ENCODE measurements at regions not wholly inside any gene's neighbourhood (a gene's known extent, or its start where the extent isn't known, plus 50 kb on each side); places are given as distances from the start of the nearest gene placed in this dataset.

DNA sequence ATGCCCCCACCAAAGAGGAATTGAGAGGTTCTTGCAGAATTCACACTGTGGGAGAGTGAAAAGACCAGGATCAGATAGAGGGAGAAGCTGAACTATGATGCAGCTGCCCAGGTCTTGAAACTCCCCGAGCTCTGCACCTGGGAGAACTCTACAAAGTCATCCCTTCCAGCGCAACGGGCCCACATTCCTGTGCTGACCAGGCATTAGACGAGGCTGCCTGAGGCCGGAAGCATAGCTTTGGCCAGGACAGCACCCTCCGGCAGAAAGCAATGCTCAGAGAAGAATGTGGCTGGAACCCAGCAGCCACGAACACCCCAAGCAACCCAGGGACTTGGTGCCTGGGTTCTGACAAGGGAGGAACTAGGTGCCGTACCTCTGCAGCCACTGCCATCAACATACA, 281.5 kb upstream of the CDH4 start:
- no peaks in the 10 kb centered on the region for H3K36me3 ChIP-seq (ENCODE audit: control insufficient read depth in 2 of 3, insufficient read depth in 3 of 3, low read length in 3 of 3)
- no peak overlapping the region for H3K27ac ChIP-seq (ENCODE audit: low read depth in 2 of 2, low read length in 2 of 2)
- intact Hi-C loops (cut with DNase I): no loop called here
- no peaks in the 10 kb centered on the region for H3K9me3 ChIP-seq (ENCODE audit: control insufficient read depth in 2 of 3, insufficient read depth in 1 of 3, low read length in 3 of 3)
- DNase-seq: no peak
- no peaks in the 10 kb centered on the region for H3K4me1 ChIP-seq (ENCODE audit: control insufficient read depth in 2 of 3, insufficient read depth in 2 of 3, low read depth in 1 of 3, low read length in 3 of 3)
- no peak for FAIRE-seq
- no peak overlapping the region for H3K9ac ChIP-seq (ENCODE audit: low read length in 3 of 3)
- TF ChIP-seq, protein P1, sequence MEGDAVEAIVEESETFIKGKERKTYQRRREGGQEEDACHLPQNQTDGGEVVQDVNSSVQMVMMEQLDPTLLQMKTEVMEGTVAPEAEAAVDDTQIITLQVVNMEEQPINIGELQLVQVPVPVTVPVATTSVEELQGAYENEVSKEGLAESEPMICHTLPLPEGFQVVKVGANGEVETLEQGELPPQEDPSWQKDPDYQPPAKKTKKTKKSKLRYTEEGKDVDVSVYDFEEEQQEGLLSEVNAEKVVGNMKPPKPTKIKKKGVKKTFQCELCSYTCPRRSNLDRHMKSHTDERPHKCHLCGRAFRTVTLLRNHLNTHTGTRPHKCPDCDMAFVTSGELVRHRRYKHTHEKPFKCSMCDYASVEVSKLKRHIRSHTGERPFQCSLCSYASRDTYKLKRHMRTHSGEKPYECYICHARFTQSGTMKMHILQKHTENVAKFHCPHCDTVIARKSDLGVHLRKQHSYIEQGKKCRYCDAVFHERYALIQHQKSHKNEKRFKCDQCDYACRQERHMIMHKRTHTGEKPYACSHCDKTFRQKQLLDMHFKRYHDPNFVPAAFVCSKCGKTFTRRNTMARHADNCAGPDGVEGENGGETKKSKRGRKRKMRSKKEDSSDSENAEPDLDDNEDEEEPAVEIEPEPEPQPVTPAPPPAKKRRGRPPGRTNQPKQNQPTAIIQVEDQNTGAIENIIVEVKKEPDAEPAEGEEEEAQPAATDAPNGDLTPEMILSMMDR (IDR thresholded peaks at IDR 0.05; ENCODE audit: borderline replicate concordance, extremely low read depth, insufficient read depth): no peak
- H3K4me3 ChIP-seq (ENCODE audit: low read length in 3 of 3): no peak overlapping the region
- no peaks in the 10 kb centered on the region for H3K27me3 ChIP-seq (ENCODE audit: control insufficient read depth, insufficient read depth, low read length)

DNA sequence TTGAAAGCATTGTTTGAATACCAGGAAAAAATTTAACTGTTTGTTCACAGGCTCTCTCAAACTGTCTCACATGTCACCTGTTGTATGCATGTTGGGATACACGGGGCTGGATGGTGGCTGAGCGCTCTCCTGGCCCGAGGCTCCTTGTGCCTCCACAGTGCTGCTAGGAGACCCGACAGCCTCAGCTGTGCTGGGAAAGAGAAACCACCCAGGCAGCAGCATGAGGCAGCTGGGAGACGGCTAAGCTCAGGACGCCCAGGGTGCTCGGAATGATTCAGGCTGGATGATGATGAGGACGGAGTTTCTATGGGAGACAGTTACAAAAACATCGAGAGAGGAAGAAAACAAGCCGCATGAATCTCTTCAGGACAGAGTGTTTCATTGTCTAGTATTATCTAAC, 278.0 kb upstream of the CDH4 start:
- H3K36me3 ChIP-seq (ENCODE audit: control insufficient read depth in 2 of 3, insufficient read depth in 3 of 3, low read length in 3 of 3): no peaks in the 10 kb centered on the region
- no peak overlapping the region for H3K9ac ChIP-seq (ENCODE audit: low read length in 3 of 3)
- DNase-seq: no peak
- FAIRE-seq: no peak
- H3K27me3 ChIP-seq (ENCODE audit: control insufficient read depth, insufficient read depth, low read length): no peaks in the 10 kb centered on the region
- TF ChIP-seq, protein P1 (IDR thresholded peaks at IDR 0.05; ENCODE audit: borderline replicate concordance, extremely low read depth, insufficient read depth): no peak
- no peak overlapping the region for H3K4me3 ChIP-seq (ENCODE audit: low read length in 3 of 3)
- H3K9me3 ChIP-seq (ENCODE audit: control insufficient read depth in 2 of 3, insufficient read depth in 1 of 3, low read length in 3 of 3): no peaks in the 10 kb centered on the region
- no peaks in the 10 kb centered on the region for H3K4me1 ChIP-seq (ENCODE audit: control insufficient read depth in 2 of 3, insufficient read depth in 2 of 3, low read depth in 1 of 3, low read length in 3 of 3)
- intact Hi-C loops (cut with DNase I): no loop called here
- H3K27ac ChIP-seq (ENCODE audit: low read depth in 2 of 2, low read length in 2 of 2): no peak overlapping the region

DNA sequence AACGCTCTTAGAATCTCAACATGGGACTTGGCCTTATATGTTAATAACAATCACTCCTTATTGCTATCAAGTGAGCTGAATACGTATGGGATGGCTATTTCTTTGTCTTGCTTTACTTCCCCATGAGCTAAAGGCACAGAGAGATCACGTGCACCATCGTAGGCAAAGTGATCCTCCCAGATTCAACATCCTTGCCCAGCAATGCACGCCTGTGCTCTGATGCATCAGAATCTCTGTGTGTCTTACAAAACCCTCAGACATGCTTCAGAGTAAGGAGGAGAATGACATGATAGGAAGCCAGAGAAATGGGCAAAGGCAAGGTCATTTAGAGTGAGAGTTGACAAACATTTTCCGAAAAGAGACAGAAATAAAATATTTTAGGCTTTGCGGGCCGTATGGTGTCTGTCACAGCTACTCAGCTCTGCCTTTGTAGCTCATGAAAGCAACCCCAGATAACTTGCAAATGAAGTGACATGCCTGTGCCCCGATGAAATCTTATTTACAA, 277.6 kb upstream of the CDH4 start:
- Histone ChIP-seq H3K9ac (ENCODE audit: low read length in 3 of 3) (no peak overlapping the region), H3K4me3 (ENCODE audit: low read length in 3 of 3) (no peak overlapping the region), H3K36me3 (ENCODE audit: control insufficient read depth in 2 of 3, insufficient read depth in 3 of 3, low read length in 3 of 3) (no peaks in the 10 kb centered on the region), H3K27me3 (ENCODE audit: control insufficient read depth, insufficient read depth, low read length) (no peaks in the 10 kb centered on the region), H3K27ac (ENCODE audit: low read depth in 2 of 2, low read length in 2 of 2) (no peak overlapping the region), H3K4me1 (ENCODE audit: control insufficient read depth in 2 of 3, insufficient read depth in 2 of 3, low read depth in 1 of 3, low read length in 3 of 3) (no peaks in the 10 kb centered on the region), H3K9me3 (ENCODE audit: control insufficient read depth in 2 of 3, insufficient read depth in 1 of 3, low read length in 3 of 3) (peaks cover 0 to 1% (median 0%) of the 10 kb centered on the region in 3 donors)
- DNase-seq: no peak
- TF ChIP-seq, protein P1 (IDR thresholded peaks at IDR 0.05; ENCODE audit: borderline replicate concordance, extremely low read depth, insufficient read depth): no peak
- intact Hi-C loops (cut with DNase I): no loop called here
- no peak for FAIRE-seq

DNA sequence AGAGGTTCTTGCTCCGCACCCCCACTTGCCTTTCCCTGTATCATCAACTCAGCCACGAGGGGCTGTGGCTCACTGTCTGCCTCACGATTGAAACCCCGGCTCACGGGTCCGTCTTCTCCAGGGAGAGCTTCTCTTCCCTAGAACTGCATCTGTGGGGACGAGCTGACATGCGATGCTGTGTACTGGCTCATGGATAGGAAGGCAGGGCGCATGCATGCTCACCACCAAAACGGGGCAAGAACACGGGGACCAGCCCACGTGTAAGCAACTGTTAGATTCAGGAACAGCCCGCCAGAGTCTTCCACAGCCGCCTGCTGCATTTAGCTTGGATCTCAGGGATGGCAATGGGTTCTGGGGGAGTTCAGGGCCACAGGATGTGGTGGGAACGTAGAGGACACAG, 275.9 kb upstream of the CDH4 start:
- Histone ChIP-seq H3K9ac (ENCODE audit: low read length in 3 of 3) (no peak overlapping the region), H3K4me3 (ENCODE audit: low read length in 3 of 3) (no peak overlapping the region), H3K4me1 (ENCODE audit: control insufficient read depth in 2 of 3, insufficient read depth in 2 of 3, low read depth in 1 of 3, low read length in 3 of 3) (no peaks in the 10 kb centered on the region), H3K27me3 (ENCODE audit: control insufficient read depth, insufficient read depth, low read length) (no peaks in the 10 kb centered on the region), H3K9me3 (ENCODE audit: control insufficient read depth in 2 of 3, insufficient read depth in 1 of 3, low read length in 3 of 3) (peaks cover 0 to 15% (median 0%) of the 10 kb centered on the region in 3 donors), H3K27ac (ENCODE audit: low read depth in 2 of 2, low read length in 2 of 2) (no peak overlapping the region), H3K36me3 (ENCODE audit: control insufficient read depth in 2 of 3, insufficient read depth in 3 of 3, low read length in 3 of 3) (no peaks in the 10 kb centered on the region)
- no peak for DNase-seq
- intact Hi-C loops (cut with DNase I): no loop called here
- TF ChIP-seq, protein P1 (IDR thresholded peaks at IDR 0.05; ENCODE audit: borderline replicate concordance, extremely low read depth, insufficient read depth): no peak
- no peak for FAIRE-seq

Data from kidney (tissue), 13 donors.